ENCODE measurements at regions not wholly inside any gene's neighbourhood (a gene's known extent, or its start where the extent isn't known, plus 50 kb on each side); places are given as distances from the start of the nearest gene placed in this dataset.

DNA sequence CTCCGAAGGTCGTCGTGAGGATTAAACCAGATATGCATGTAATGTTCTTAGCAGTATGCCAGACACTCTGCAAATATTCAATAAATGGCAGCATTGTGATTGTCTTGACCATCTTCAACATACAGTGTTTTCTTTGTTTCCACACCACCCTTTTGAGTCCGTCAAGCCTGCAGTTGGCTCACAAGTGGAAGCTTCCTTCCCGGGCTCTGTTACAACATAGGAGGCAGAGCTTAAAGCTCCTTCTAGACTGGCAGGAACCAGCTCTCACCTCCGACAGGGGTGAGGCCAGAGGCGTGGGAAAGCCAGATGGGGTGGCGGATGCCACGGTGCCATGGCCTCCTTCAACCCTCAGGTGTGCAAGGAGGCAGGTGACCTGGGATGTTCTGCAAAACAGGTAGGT lies 138.3 kb downstream of the FOXL1 start:
- TF ChIP-seq, protein P1, sequence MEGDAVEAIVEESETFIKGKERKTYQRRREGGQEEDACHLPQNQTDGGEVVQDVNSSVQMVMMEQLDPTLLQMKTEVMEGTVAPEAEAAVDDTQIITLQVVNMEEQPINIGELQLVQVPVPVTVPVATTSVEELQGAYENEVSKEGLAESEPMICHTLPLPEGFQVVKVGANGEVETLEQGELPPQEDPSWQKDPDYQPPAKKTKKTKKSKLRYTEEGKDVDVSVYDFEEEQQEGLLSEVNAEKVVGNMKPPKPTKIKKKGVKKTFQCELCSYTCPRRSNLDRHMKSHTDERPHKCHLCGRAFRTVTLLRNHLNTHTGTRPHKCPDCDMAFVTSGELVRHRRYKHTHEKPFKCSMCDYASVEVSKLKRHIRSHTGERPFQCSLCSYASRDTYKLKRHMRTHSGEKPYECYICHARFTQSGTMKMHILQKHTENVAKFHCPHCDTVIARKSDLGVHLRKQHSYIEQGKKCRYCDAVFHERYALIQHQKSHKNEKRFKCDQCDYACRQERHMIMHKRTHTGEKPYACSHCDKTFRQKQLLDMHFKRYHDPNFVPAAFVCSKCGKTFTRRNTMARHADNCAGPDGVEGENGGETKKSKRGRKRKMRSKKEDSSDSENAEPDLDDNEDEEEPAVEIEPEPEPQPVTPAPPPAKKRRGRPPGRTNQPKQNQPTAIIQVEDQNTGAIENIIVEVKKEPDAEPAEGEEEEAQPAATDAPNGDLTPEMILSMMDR (IDR thresholded peaks at IDR 0.05), result no peak
- intact Hi-C loops (cut with DNase I, micrococcal nuclease), result no loop called here
- H3K36me3 ChIP-seq (ENCODE audit: low read depth), result no peaks in the 10 kb centered on the region
- no peaks in the 10 kb centered on the region for H3K9me3 ChIP-seq
- no peaks in the 10 kb centered on the region for H3K4me1 ChIP-seq (ENCODE audit: low read depth)
- no peak overlapping the region for H3K4me3 ChIP-seq
- DNase-seq, result no peak
- no peak for ATAC-seq

DNA sequence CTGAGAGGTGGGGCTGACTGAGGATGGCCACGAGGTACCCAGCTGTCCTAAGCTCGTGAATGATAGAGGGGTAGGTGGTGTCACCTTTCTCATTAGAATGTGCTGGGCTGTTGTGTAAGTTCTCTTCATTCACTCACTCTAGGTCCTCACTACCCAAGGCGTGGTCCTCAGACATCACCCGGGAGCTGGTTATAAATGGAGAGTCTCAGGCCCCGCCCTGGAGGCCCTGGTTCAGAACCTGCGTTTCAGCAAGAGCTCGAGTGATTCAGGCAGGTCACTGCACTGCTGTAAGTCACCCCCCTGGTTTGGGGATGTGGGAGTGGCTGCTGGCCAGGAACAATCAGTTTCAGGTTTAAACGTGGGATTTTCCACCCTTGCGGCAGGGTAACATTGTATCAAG lies 139.8 kb downstream of the FOXL1 start:
- intact Hi-C loops (cut with DNase I, micrococcal nuclease), result no loop called here
- H3K36me3 ChIP-seq (ENCODE audit: low read depth), result no peaks in the 10 kb centered on the region
- H3K9me3 ChIP-seq, result no peaks in the 10 kb centered on the region
- ATAC-seq, result no peak
- no peaks in the 10 kb centered on the region for H3K4me1 ChIP-seq (ENCODE audit: low read depth)
- no peak overlapping the region for H3K4me3 ChIP-seq
- no peak for DNase-seq
- TF ChIP-seq, protein P1 (IDR thresholded peaks at IDR 0.05), result no peak

- Histone ChIP-seq H3K9me3 (no peaks in the 10 kb centered on the region), H3K36me3 (ENCODE audit: low read depth) (no peaks in the 10 kb centered on the region), H3K4me3 (no peak overlapping the region), H3K4me1 (ENCODE audit: low read depth) (no peaks in the 10 kb centered on the region)
- ATAC-seq, result no peak
- DNase-seq, result no peak
- intact Hi-C loops (cut with DNase I, micrococcal nuclease), result no loop called here
- TF ChIP-seq, protein P1 (IDR thresholded peaks at IDR 0.05), result no peak
Measured at GRCh38 chr16:86722970-86723369, 144.6 kb downstream of the FOXL1 start.

- TF ChIP-seq, protein P1 (IDR thresholded peaks at IDR 0.05), result no peak
- Histone ChIP-seq H3K4me1 (ENCODE audit: low read depth) (no peaks in the 10 kb centered on the region), H3K9me3 (no peaks in the 10 kb centered on the region), H3K36me3 (ENCODE audit: low read depth) (no peaks in the 10 kb centered on the region), H3K4me3 (no peak overlapping the region)
- DNase-seq, result no peak
- intact Hi-C loops (cut with DNase I, micrococcal nuclease), result no loop called here
- ATAC-seq, result no peak
Measured at GRCh38 chr16:86723689-86724088, 145.3 kb downstream of the FOXL1 start.

- Histone ChIP-seq H3K4me3 (no peak overlapping the region), H3K4me1 (ENCODE audit: low read depth) (no peaks in the 10 kb centered on the region), H3K36me3 (ENCODE audit: low read depth) (no peaks in the 10 kb centered on the region), H3K9me3 (no peaks in the 10 kb centered on the region)
- ATAC-seq, result no peak
- intact Hi-C loops (cut with DNase I, micrococcal nuclease), result no loop called here
- no peak for DNase-seq
- TF ChIP-seq, protein P1 (IDR thresholded peaks at IDR 0.05), result no peak
Measured at GRCh38 chr16:86725401-86725800, 147.1 kb downstream of the FOXL1 start.

- TF ChIP-seq, protein P1 (IDR thresholded peaks at IDR 0.05), result no peak
- Histone ChIP-seq H3K36me3 (ENCODE audit: low read depth) (no peaks in the 10 kb centered on the region), H3K9me3 (no peaks in the 10 kb centered on the region), H3K4me3 (no peak overlapping the region), H3K4me1 (ENCODE audit: low read depth) (no peaks in the 10 kb centered on the region)
- no peak for DNase-seq
- intact Hi-C loops (cut with DNase I, micrococcal nuclease), result no loop called here
- no peak for ATAC-seq
Measured at GRCh38 chr16:86726340-86726739, 148.0 kb downstream of the FOXL1 start.

Data from mucosa of descending colon (tissue), 3 donors.